Osteocyte (in vitro differentiated cells): ENCODE measurements at regions not wholly inside any gene's neighbourhood (a gene's known extent, or its start where the extent isn't known, plus 50 kb on each side); places are given as distances from the start of the nearest gene placed in this dataset.

Experiments used
- DNase-seq: peaks from one replicate; pipeline ENCODE4 v3.0.0; 2021; ENCODE audit warnings: mixed read lengths; ENCODE audit not compliant: unreplicated experiment; ENCODE audit errors: extremely low spot score
- H3K27ac Mint-ChIP-seq: one replicate; pipeline ENCODE4 v1.8.0; 2021; ENCODE audit warnings: mild to moderate bottlenecking, mixed read lengths; ENCODE audit not compliant: unreplicated experiment
- H3K27me3 Mint-ChIP-seq: one replicate; pipeline ENCODE4 v1.8.0; 2021; ENCODE audit warnings: mixed read lengths; ENCODE audit not compliant: unreplicated experiment
- H3K36me3 Mint-ChIP-seq: one replicate; pipeline ENCODE4 v1.8.0; 2021; ENCODE audit warnings: mixed read lengths; ENCODE audit not compliant: unreplicated experiment
- H3K4me1 Mint-ChIP-seq: one replicate; pipeline ENCODE4 v1.8.0; 2021; ENCODE audit warnings: mixed read lengths; ENCODE audit not compliant: unreplicated experiment
- H3K4me3 Mint-ChIP-seq: one replicate; pipeline ENCODE4 v1.8.0; 2021; ENCODE audit warnings: mild to moderate bottlenecking, moderate library complexity, mixed read lengths; ENCODE audit not compliant: unreplicated experiment
- H3K9me3 Mint-ChIP-seq: one replicate; pipeline ENCODE4 v1.8.0; 2021; ENCODE audit warnings: mixed read lengths; ENCODE audit not compliant: unreplicated experiment
- CTCF ChIP-seq: fragments of 200-600 bp; sonication (generic); IDR thresholded peaks from 2 replicates; pipeline ENCODE4 v1.5.0; 2021; ENCODE audit warnings: antibody characterized with exemption, mild to moderate bottlenecking, moderate library complexity

- H3K27me3 Mint-ChIP-seq = peaks cover 17% of the 10 kb centered on the region
- TF ChIP-seq CTCF = no peak
- no peaks in the 10 kb centered on the region for H3K4me1 Mint-ChIP-seq
- H3K4me3 Mint-ChIP-seq = no peak overlapping the region
- H3K27ac Mint-ChIP-seq = no peak overlapping the region
- H3K9me3 Mint-ChIP-seq = no peaks in the 10 kb centered on the region
- no peak for DNase-seq
- no peaks in the 10 kb centered on the region for H3K36me3 Mint-ChIP-seq
Observed at GRCh38 chr20:12891643-12892042, 117.1 kb upstream of the SPTLC3 start.

- Mint-ChIP-seq H3K36me3 (no peaks in the 10 kb centered on the region), H3K27me3 (peaks cover 17% of the 10 kb centered on the region), H3K27ac (no peak overlapping the region), H3K4me1 (no peaks in the 10 kb centered on the region), H3K9me3 (no peaks in the 10 kb centered on the region), H3K4me3 (no peak overlapping the region)
- TF ChIP-seq CTCF = no peak
- no peak for DNase-seq
Observed at GRCh38 chr20:12893019-12893418, 115.8 kb upstream of the SPTLC3 start.

- DNase-seq = no peak
- Mint-ChIP-seq H3K36me3 (no peaks in the 10 kb centered on the region), H3K4me1 (no peaks in the 10 kb centered on the region), H3K9me3 (no peaks in the 10 kb centered on the region), H3K4me3 (no peak overlapping the region), H3K27me3 (peaks cover 18% of the 10 kb centered on the region), H3K27ac (no peak overlapping the region)
- no peak for TF ChIP-seq CTCF
Observed at GRCh38 chr20:12893653-12894052, 115.1 kb upstream of the SPTLC3 start.

- no peak for TF ChIP-seq CTCF
- Mint-ChIP-seq H3K36me3 (no peaks in the 10 kb centered on the region), H3K4me3 (no peak overlapping the region), H3K4me1 (no peaks in the 10 kb centered on the region), H3K27me3 (peaks cover 18% of the 10 kb centered on the region), H3K9me3 (no peaks in the 10 kb centered on the region), H3K27ac (no peak overlapping the region)
- DNase-seq = no peak
Observed at GRCh38 chr20:12894089-12894488, 114.7 kb upstream of the SPTLC3 start.

- H3K27ac Mint-ChIP-seq = no peak overlapping the region
- no peak overlapping the region for H3K4me3 Mint-ChIP-seq
- no peaks in the 10 kb centered on the region for H3K36me3 Mint-ChIP-seq
- DNase-seq = no peak
- no peaks in the 10 kb centered on the region for H3K4me1 Mint-ChIP-seq
- H3K27me3 Mint-ChIP-seq = peaks cover 13% of the 10 kb centered on the region
- no peaks in the 10 kb centered on the region for H3K9me3 Mint-ChIP-seq
- TF ChIP-seq CTCF = no peak
Observed at GRCh38 chr20:12896180-12896579, 112.6 kb upstream of the SPTLC3 start.
